Karpas-422 (cell line): ENCODE measurements at regions not wholly inside any gene's neighbourhood (a gene's known extent, or its start where the extent isn't known, plus 50 kb on each side); places are given as distances from the start of the nearest gene placed in this dataset.

Experiments used
- DNase-seq: peaks from one replicate; pipeline ENCODE4 v3.0.0-alpha.2; 2015
- H2AFZ ChIP-seq: fragments of 200-600 bp; sonication (generic); 2 replicates; pipeline ENCODE4 v1.6.1; 2014; ENCODE audit warnings: antibody characterized with exemption, low read length, mixed read lengths
- H3K27ac ChIP-seq: fragments of 200-600 bp; sonication (generic); 2 replicates; pipeline ENCODE4 v1.5.1; 2014; ENCODE audit warnings: mild to moderate bottlenecking, low read length, moderate library complexity
- H3K27me3 ChIP-seq: fragments of 200-600 bp; sonication (generic); 2 replicates; pipeline ENCODE4 v1.6.1; 2014; ENCODE audit warnings: low read length, mixed read lengths
- H3K36me3 ChIP-seq: fragments of 200-600 bp; sonication (generic); 2 replicates; pipeline ENCODE4 v1.6.1; 2014; ENCODE audit warnings: low read length, mixed read lengths; ENCODE audit not compliant: insufficient read depth
- H3K4me1 ChIP-seq: fragments of 200-600 bp; sonication (generic); 2 replicates; pipeline ENCODE4 v1.6.1; 2014; ENCODE audit warnings: mild to moderate bottlenecking, low read length, mixed read lengths
- H3K4me2 ChIP-seq: fragments of 200-600 bp; sonication (generic); 2 replicates; pipeline ENCODE4 v1.6.1; 2014; ENCODE audit warnings: low read length, low read depth, mild to moderate bottlenecking; ENCODE audit not compliant: poor library complexity, severe bottlenecking
- H3K4me3 ChIP-seq: fragments of 200-600 bp; sonication (generic); 2 replicates; pipeline ENCODE4 v1.5.1; 2014; ENCODE audit warnings: mild to moderate bottlenecking, antibody characterized with exemption, low read length, mixed read lengths
- H3K79me2 ChIP-seq: fragments of 200-600 bp; sonication (generic); 2 replicates; pipeline ENCODE4 v1.6.1; 2014; ENCODE audit warnings: mild to moderate bottlenecking, low read length, mixed read lengths
- H3K9ac ChIP-seq: fragments of 200-600 bp; sonication (generic); 2 replicates; pipeline ENCODE4 v1.6.0; 2014; ENCODE audit warnings: low read length
- H3K9me2 ChIP-seq: fragments of 200-600 bp; sonication (generic), shearing (Covaris generic); replicated peaks from 2 replicates; pipeline ENCODE4 v1.6.0; 2014; ENCODE audit warnings: mild to moderate bottlenecking, low read length, moderate library complexity; ENCODE audit not compliant: insufficient read depth
- H3K9me3 ChIP-seq: fragments of 300-700, 200-600 bp; sonication (generic); 2 replicates; pipeline ENCODE4 v1.6.1; 2014; ENCODE audit warnings: low read length, mixed read lengths
- H4K20me1 ChIP-seq: fragments of 200-600 bp; sonication (generic); 2 replicates; pipeline ENCODE4 v1.6.1; 2014; ENCODE audit warnings: mild to moderate bottlenecking, antibody characterized with exemption, low read length, low read depth; ENCODE audit not compliant: insufficient read depth

DNA sequence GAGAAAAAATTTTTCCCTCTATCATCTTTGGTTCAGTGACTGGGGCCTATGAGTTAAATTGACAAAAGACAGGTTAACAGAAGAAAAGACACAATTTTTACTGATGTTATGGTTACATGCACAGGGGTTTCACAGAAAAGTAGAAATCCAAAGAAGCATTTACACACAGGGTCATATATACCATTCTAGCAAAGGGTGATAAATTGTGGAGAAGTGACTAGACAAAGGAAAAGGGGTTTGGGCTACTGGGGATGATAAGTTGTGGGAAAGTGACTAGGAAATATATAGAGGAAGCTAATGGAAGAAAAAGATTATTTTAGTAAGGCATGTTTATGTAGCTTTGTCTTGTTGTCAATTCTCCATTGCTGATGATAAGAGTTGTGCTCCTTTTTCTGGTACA lies 276.7 kb upstream of the JARID2 start:
- no peak overlapping the region for H3K9ac ChIP-seq
- no peak overlapping the region for H3K4me3 ChIP-seq
- H3K9me2 ChIP-seq = no peaks in the 10 kb centered on the region
- H3K36me3 ChIP-seq = no peaks in the 10 kb centered on the region
- no peaks in the 10 kb centered on the region for H3K79me2 ChIP-seq
- no peak overlapping the region for H3K27ac ChIP-seq
- no peaks in the 10 kb centered on the region for H3K4me1 ChIP-seq
- no peaks in the 10 kb centered on the region for H4K20me1 ChIP-seq
- H3K4me2 ChIP-seq = no peak overlapping the region
- no peaks in the 10 kb centered on the region for H3K27me3 ChIP-seq
- no peaks in the 10 kb centered on the region for H3K9me3 ChIP-seq
- no peak for DNase-seq
- H2AFZ ChIP-seq = no peak overlapping the region

DNA sequence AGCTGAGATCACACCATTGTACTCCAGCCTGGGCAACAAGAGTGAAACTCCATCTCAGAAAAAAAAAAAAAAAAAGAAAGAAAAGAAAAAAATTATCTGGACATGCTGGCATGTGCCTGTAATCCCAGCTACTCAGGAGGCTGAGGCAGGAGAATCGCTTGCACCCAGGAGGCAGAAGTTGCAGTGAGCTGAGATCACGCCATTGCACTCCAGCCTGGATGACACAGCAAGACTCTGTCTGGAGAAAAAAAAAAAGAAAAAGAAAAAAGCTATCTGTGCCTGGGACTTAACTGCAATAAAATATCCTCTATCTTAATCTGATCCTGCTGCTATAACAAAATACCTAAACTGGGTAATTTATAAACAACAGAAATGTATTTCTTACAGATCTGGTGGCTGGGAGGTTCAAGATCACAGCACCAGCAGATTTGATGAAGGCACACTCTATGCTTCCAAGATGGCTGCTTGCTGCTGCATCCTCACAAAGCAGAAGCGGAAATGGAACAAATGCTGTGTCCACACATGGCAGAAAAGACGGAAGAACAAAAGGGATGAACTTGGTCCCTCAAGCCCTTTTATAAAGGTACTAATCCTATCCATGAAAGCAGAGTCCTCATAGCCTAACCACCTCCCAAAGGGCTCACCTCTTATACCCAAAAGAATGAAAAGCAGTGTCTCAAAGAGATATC lies 273.3 kb upstream of the JARID2 start:
- H3K4me3 ChIP-seq = no peak overlapping the region
- H3K36me3 ChIP-seq = no peaks in the 10 kb centered on the region
- DNase-seq = no peak
- no peak overlapping the region for H2AFZ ChIP-seq
- no peaks in the 10 kb centered on the region for H3K9me2 ChIP-seq
- no peaks in the 10 kb centered on the region for H3K79me2 ChIP-seq
- H3K4me2 ChIP-seq = no peak overlapping the region
- no peaks in the 10 kb centered on the region for H3K9me3 ChIP-seq
- H4K20me1 ChIP-seq = no peaks in the 10 kb centered on the region
- no peak overlapping the region for H3K9ac ChIP-seq
- no peaks in the 10 kb centered on the region for H3K27me3 ChIP-seq
- no peak overlapping the region for H3K27ac ChIP-seq
- peaks cover 4% of the 10 kb centered on the region; the same call in 1 of the 2 replicates for H3K4me1 ChIP-seq

DNA sequence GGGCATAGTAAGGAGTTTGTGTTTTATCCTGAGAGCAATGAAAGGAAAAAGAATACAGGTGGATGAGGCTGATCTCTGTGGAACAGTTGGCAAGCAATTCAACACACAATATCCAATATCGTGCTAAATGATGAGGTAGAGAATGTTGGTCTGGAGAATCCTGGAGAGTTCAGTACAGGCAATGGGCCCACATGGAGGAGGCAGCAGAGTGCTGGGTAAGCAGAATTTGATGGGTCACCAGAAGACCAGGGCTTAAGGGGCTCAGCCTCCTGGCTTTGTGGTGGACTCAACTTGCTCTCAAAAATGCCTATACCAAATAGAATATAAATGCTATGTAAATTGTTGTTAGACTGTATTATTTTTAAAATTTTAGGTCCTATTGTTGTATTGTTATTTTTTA lies 271.5 kb upstream of the JARID2 start:
- Histone ChIP-seq H2AFZ (no peak overlapping the region), H3K9ac (no peak overlapping the region), H4K20me1 (no peaks in the 10 kb centered on the region), H3K4me1 (peaks cover 4% of the 10 kb centered on the region; the same call in 1 of the 2 replicates), H3K9me3 (no peaks in the 10 kb centered on the region), H3K36me3 (no peaks in the 10 kb centered on the region), H3K79me2 (no peaks in the 10 kb centered on the region), H3K4me3 (no peak overlapping the region), H3K27ac (no peak overlapping the region), H3K9me2 (no peaks in the 10 kb centered on the region), H3K27me3 (no peaks in the 10 kb centered on the region), H3K4me2 (no peak overlapping the region)
- DNase-seq = no peak

DNA sequence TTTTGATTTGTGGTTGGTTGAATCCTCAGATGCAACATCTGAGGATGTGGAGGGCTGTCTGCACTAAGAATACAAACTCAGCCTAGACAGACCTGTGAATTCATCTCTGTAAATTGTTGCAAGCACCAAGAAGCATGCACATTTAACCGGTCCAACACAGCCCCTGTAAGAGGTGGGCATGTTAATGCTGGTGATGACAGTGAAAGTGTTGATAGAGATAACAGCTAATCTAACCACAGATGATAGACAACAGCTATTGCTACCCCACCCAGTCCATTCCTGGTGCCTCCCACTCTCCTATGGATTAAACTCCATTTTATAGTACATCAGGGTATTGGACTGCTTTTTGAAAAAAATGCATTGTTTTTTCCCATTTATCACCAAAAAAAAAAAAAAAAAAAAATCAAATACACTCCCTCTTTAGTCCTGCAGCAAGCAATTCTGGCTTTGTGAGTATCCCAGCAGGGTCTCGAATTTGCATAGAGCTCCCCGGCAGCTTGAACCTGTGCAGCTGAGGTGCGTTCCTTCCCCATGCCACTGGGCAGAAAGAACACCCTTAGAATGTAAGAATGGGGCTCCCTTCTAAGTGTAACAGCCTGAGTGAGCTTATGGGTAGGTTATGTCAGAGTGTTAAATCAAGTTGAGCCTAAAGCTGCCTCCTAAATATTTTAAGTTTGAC lies 270.9 kb upstream of the JARID2 start:
- Histone ChIP-seq H3K79me2 (no peaks in the 10 kb centered on the region), H2AFZ (no peak overlapping the region), H3K27me3 (no peaks in the 10 kb centered on the region), H3K4me1 (peaks cover 4% of the 10 kb centered on the region; the same call in 1 of the 2 replicates), H3K4me2 (no peak overlapping the region), H3K27ac (no peak overlapping the region), H3K9ac (no peak overlapping the region), H3K9me2 (no peaks in the 10 kb centered on the region), H3K9me3 (no peaks in the 10 kb centered on the region), H3K36me3 (no peaks in the 10 kb centered on the region), H4K20me1 (no peaks in the 10 kb centered on the region), H3K4me3 (no peak overlapping the region)
- DNase-seq = no peak

DNA sequence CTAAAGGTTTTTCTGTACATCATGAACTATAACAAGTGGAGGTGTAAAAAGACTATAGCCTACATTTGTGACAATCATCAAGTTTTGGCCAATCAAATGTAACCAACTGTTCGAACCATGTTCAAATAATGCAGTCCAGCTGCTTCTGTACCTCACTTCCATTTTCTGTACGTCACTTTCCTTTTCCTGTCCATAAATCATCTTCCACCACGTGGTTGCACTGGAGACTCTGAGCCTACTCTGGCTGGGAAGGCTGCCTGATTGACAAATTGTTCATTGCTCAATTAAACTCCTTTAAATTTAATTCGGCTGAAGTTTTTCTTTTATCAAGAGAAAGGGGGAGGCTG lies 270.4 kb upstream of the JARID2 start:
- H3K9me2 ChIP-seq = no peaks in the 10 kb centered on the region
- DNase-seq = no peak
- H3K4me2 ChIP-seq = no peak overlapping the region
- H3K4me3 ChIP-seq = no peak overlapping the region
- no peaks in the 10 kb centered on the region for H3K79me2 ChIP-seq
- no peak overlapping the region for H2AFZ ChIP-seq
- H3K4me1 ChIP-seq = peaks cover 4% of the 10 kb centered on the region; the same call in 1 of the 2 replicates
- no peaks in the 10 kb centered on the region for H3K36me3 ChIP-seq
- H4K20me1 ChIP-seq = no peaks in the 10 kb centered on the region
- H3K9ac ChIP-seq = no peak overlapping the region
- no peaks in the 10 kb centered on the region for H3K27me3 ChIP-seq
- no peaks in the 10 kb centered on the region for H3K9me3 ChIP-seq
- H3K27ac ChIP-seq = no peak overlapping the region

DNA sequence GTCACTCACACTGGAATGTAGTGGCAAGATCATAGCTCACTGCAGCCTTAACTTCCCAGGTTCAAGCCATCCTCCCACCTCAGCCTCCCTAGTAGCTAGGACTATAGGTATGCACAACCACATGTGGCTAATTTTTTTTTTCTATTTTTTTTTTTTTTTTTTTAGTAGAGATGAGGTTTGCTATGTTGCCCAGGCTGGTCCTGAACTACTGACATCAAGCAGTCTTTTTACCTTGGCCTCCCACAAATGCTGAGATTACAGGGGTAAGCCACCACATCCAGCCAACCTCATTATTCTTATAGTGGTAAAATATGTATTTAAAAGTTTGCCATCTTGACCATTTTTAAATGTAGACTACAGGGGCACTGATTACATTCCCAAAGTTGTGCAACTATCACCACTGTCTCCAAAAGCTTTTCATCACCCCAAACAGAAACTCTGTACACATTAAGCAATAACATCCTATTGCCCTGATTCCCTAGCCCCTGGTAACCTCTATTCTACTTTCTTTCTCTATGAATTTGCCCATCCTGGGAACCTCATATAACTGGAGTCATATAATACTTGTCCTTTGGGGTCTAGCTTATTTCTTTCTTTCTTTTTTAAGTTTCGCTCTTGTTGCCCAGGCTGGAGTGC lies 268.0 kb upstream of the JARID2 start:
- H3K4me3 ChIP-seq = no peak overlapping the region
- H3K4me1 ChIP-seq = peaks cover 4% of the 10 kb centered on the region; the same call in 1 of the 2 replicates
- no peaks in the 10 kb centered on the region for H3K27me3 ChIP-seq
- H3K79me2 ChIP-seq = no peaks in the 10 kb centered on the region
- no peaks in the 10 kb centered on the region for H4K20me1 ChIP-seq
- no peaks in the 10 kb centered on the region for H3K9me2 ChIP-seq
- H3K4me2 ChIP-seq = no peak overlapping the region
- H3K36me3 ChIP-seq = no peaks in the 10 kb centered on the region
- H3K9ac ChIP-seq = no peak overlapping the region
- H3K27ac ChIP-seq = no peak overlapping the region
- no peak overlapping the region for H2AFZ ChIP-seq
- H3K9me3 ChIP-seq = no peaks in the 10 kb centered on the region
- DNase-seq = no peak

DNA sequence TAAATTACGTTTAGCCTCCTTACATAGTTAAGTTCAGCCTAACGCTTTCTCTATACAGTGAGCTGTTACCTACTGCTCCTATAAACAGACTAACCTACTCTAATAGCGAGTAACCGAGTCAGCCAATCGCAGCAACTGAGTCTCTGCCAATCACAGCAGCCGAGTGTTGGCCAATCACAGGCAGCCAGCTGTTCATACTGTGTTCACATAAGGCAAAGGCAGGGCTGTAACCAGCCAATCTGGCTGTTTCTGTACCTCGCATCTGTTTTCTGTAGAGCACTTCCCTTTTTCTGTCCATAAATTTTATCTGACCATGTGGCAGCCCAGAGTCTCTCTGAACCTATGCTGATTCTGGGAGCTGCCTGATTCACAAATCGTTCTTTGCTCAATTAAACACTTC lies 263.9 kb upstream of the JARID2 start:
- H3K27me3 ChIP-seq = no peaks in the 10 kb centered on the region
- no peaks in the 10 kb centered on the region for H3K36me3 ChIP-seq
- no peaks in the 10 kb centered on the region for H3K9me3 ChIP-seq
- no peak for DNase-seq
- H4K20me1 ChIP-seq = no peaks in the 10 kb centered on the region
- no peaks in the 10 kb centered on the region for H3K79me2 ChIP-seq
- no peak overlapping the region for H2AFZ ChIP-seq
- no peak overlapping the region for H3K4me2 ChIP-seq
- no peak overlapping the region for H3K4me3 ChIP-seq
- H3K9me2 ChIP-seq = no peaks in the 10 kb centered on the region
- no peak overlapping the region for H3K27ac ChIP-seq
- no peak overlapping the region for H3K9ac ChIP-seq
- no peaks in the 10 kb centered on the region for H3K4me1 ChIP-seq

DNA sequence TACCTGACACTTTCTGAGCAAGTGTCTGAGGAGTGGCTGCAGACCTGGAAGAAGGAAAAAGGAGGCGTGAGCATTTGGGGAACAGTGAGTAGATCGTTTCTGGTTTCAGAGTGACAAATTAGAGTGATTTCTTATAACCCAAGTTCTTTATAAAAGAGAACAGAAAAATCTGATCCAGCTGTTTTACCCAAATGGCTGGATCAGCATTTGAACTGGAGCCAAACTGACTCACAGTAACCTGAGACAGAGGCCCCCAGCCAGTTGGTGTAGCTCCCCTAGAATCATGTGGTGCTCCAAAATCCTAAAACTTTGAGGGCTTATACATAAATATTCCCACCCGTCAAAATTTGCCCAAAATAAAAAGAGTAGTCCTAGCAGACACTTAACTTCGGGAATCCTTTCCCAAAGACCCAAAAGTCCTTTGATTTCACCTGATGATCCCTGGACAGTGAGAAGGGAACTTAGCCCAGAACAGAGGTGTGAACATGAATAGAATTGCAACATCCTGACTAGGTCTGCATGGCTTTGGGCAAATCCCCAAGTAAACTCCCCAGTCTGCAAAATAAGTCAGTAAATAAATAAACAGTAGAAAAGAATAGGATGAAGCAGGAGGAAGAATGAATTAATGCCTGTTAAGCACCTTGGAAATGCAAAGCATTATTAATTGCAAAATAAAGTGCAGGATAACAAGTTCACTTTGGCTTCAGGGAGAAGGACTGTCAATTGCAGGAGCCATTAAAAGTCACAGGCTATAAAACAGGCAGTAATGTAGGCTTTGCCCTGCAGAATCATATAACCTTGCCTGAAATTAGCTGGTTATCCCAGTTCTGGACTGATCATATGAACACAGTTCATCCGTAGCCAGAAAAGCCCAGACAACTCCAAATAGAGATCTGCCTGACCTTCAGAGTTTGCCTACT lies 262.0 kb upstream of the JARID2 start:
- Histone ChIP-seq H3K9me3 (no peaks in the 10 kb centered on the region), H3K36me3 (no peaks in the 10 kb centered on the region), H3K79me2 (no peaks in the 10 kb centered on the region), H3K27me3 (no peaks in the 10 kb centered on the region), H3K4me3 (no peak overlapping the region), H3K4me1 (no peaks in the 10 kb centered on the region), H3K4me2 (no peak overlapping the region), H3K9me2 (no peaks in the 10 kb centered on the region), H4K20me1 (no peaks in the 10 kb centered on the region), H3K27ac (no peak overlapping the region), H2AFZ (no peak overlapping the region), H3K9ac (no peak overlapping the region)
- no peak for DNase-seq
